GM21423 (cell line): ENCODE measurements at regions not wholly inside any gene's neighbourhood (a gene's known extent, or its start where the extent isn't known, plus 50 kb on each side); places are given as distances from the start of the nearest gene placed in this dataset.

ENCODE experiments used
- ATAC-seq: cut with Tn5 transposase; IDR thresholded peaks from one replicate; pipeline ENCODE4 v1.9.1; 2021; ENCODE audit warnings: mild to moderate bottlenecking, moderate library complexity; ENCODE audit not compliant: unreplicated experiment

DNA sequence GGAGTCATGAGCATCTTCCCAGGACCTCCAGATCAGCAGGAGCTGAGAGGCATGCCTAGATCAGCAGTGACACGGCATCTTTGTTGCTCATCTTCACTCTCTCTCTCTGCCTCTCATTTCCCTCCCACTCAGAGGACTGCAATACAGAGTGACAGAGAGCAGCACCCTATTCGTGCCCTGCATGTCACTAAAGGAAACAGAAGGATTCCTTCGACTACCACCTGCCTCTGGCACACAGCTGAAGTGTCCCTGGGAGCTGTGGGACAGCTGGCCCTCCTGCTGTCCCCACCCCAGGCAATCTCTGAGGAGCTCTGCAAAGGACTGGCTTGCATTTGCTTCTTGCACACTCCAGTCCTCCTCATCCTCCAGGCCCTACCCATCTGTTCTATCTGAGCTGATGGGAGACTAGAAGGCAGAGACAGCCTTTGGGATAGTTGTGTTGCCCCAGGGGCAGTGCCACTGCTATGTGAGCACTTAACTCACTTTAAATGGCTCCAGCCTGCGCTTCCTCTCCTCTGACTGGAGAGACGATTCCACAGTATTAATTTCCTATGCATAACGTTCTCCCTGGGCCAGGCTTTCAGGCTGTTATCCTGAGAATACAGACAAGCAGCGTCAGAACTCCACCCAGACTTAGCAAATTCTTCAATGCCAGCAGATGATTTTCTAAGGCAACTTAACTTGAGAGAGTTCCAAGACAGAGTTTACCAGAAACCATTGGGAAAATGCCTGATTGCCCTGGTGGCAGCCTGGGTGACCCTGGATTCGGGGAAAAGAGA, 167.6 kb upstream of the MAP1B start:
- ATAC-seq, result no peak

DNA sequence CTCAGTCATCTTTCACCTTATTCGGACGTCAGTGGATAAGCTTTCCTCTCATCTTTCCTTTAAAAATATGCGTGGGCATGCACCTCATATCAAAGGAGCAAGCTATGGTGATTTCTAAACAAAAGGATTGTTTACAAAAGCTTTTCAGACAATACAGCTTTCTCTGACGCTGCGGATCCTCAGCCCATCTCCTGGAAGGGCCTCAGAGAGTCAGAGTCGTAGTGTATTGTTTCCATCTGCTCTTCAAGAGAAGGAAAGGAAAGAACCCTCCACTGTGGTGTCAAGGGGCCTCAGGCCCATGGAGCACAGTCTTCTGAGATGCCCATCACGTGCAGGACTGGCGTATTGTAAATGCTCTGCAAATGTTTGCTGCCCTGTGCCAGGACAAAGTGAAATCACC, 163.4 kb upstream of the MAP1B start:
- no peak for ATAC-seq

DNA sequence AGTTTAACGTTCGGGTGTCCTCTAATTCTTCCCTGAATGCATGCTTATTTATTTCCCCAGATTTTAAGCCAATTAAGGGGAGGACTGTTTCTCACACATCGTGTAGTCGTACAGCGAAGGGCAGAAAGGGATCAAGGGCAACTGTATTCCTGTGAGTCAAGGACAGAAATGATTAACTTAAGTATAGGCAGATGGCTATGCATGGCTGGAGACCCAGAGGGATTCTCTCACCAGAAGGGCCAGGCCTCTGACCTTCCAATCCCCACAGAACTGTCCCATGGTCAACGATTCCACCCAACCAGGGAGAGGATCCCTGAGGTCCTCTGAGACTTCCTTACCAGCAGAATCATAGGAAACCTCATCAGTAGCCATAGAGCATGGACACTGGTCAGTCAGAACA, 161.8 kb upstream of the MAP1B start:
- ATAC-seq, result no peak

DNA sequence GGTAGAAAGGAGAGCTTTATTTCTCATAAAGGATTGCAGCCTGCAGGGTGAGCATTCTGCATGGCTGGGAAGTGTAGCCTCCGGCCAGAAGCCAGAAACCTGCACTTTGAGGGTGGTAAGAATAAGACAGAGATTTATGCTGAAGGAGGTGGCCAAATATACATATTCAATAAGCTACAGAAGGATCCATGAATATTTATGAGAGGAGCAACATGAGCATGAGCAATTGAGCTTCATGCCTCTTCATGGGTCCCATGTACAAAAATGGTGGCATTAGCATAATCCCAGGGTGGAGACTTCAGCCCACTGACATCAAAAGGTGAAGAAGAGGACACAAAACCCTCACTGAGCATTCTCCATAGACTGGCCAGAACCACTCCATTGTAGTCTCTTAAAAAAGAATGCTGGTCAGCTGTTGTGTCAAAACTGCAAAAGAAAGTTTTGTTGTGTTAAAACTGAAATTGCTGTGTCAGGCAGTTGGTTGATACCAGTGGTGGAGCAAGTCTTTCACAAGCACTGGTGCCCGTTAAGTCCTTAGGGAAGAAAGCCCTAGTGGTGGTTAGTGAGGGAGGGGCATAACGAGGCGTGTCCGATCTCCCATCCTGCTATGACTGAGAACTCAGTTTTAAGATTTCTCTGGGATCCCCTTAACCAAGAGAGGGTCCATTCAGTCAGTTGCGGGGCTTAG, 160.8 kb upstream of the MAP1B start:
- ATAC-seq, result no peak

DNA sequence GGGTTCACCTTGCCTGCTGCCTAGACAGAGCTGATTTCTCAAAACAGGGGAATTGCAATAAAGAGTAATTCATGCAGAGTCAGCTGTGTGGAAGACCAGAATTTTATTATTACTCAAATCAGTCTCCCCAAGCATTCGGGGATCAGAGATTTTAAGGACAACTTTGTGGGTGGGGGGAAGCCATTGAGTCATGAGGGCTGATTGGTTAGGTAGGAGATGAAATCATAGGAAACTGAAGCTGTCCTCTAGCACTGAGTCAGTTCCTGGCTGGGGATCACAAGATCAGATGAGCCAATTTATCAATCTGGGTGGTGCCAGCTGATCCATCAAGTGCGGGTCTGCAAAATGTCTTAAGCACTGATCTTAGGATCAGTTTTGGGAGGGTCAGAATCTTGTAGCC, 159.1 kb upstream of the MAP1B start:
- no peak for ATAC-seq

DNA sequence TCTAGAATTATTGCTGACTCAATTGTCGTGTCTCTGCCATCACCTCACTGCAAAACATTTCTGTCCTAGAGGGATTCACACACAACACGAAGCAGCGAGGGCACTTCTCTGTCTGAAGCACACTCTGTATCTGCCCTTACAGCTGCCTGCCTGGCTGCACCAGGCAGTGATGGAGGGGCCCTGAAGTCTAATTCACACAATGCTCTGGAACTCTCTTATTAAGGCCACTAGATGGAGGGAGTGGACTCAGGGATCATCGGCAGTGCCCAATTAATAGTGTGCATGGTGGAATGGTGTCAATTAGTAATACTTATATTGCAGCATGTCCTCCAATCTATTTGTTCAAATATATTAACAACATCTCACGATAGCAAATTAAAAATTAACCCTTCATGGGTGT, 157.5 kb upstream of the MAP1B start:
- ATAC-seq, result no peak

DNA sequence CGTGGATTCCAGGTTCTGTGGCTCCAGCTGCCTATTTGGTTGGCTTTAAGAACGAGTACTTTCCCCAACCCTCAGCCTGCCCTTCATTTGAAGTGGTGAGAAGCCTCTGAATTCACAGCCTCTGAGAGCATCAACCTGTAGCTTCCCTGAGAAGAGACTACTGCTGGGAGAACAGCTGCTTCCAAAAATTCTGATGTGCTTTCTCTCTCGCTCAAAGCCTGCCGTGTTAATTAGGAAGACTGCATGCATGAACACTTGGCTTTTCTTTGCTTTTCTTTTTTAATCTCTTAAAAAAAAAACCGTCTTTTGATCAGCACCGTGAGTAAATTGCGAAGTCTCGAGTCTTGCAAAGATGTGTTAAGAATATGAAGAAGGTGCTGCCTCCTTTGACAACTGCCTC, 153.4 kb upstream of the MAP1B start:
- ATAC-seq, result no peak

DNA sequence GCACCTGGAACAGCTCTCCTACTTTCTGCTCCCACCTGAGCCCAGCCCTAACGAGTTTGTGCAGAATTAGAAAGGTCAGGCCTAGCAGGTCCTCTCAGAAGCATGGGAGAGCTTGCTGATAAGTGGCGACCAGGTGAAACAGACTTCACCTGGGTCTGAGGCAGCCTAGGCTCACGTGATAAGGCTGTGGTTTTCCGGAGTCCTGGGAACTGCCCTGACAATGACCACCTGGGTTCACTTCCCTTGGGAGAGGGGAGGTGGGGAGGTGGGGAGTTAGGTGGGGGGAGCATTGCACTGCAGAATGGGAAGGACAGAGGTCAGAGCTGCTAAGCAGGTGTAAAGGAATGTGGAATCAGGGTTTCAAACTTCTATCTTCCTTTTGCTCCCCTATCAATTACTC, 152.9 kb upstream of the MAP1B start:
- ATAC-seq, result no peak

DNA sequence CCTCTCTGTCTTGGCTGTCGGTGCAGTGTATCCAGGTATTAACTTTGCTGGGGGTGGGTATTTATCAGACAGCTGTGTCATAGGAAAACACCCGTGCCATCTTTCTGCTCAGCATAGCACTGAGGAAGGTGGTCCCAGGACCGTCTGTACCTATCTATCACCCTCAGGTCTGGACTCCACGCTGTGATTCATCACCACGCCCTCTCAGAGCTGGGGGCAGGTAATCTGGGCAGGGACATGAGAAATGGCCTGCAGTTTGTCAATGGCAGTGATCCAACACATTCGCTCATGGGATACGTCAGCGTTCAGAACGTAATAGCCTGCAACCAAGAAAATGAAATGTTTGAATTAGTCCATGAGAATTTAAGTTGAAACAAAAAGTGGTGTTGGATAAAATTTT, 151.6 kb upstream of the MAP1B start:
- no peak for ATAC-seq

DNA sequence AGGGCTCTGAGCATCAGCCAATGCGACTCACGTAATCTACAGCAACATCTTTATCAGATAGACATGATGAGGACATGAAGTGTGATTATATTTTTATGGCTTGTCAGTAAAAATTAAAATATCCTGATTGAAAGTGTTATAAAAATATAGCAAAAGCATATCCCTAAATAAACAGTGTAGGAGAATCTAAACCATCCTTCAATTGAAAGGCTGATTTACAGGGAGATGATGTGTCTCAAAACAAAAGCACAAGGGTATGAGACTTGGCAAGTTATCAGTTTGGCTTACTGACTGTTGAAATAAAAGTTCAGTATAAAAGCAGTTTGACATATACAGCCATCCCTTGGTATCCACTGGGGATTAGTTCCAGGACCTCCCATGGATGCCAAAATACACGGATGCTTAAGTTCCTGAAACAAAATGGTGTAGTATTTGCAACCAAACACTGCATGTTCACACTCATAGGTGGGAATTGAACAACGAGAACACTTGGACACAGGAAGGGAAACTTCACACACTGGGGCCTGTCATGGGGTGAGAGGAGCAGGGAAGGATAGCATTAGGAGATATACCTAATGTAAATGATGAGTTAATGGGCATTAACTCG, 149.9 kb upstream of the MAP1B start:
- ATAC-seq, result no peak

DNA sequence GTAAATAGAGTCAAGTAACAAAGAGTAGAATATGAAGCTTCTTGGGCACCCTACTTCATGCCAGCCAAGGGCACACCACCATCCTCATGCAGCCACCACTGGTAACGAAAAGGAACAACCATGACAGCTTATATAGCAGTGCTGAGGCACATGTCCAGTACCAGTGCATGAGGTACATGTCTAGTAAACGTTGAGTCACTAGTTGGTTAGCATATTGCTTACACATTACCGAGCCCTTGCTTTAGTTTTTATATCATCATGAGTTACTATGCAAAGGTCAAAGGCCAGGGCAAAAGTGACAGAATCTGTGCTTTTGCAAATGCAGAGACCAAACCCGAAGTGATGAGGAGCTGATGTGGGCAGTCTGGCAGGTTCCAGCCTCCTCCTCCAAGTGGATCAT, 147.1 kb upstream of the MAP1B start:
- no peak for ATAC-seq

DNA sequence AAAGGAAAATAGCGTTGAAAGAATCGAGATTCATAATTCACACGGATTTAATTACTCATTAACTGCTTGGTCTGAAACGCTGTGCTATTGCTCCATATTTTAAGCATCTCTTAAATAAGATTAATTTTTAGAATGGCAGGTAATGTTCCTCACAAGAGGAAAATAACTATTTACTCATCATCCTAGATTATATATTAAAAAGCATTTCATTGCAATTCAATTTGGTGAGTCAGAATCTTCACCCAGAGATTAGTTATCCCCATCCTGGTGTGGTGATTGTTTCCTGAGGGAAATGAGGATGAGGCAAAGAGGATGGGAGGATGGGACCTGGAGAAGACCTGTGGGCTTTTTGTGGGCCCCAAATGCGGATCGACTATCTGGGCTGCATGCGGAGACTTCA, 145.5 kb upstream of the MAP1B start:
- ATAC-seq, result no peak

DNA sequence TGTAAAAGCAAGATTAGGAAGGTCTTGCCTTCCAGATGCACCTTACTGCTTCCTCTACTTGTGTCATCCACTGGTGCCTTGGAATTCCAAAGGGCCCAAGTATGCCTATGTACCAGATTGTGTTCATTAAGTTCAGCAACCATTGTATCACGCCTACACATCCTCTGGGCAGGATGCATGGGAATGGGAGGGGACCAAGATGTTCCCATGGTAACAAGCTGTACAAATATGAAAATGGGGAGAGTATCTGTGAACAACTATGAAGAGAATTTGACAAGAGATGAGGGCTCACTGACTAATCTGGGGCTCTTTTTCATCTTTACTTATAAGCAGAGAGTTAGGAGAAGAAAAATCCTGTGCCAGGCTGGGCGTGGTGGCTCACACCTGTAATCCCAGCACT, 137.8 kb upstream of the MAP1B start:
- no peak for ATAC-seq

DNA sequence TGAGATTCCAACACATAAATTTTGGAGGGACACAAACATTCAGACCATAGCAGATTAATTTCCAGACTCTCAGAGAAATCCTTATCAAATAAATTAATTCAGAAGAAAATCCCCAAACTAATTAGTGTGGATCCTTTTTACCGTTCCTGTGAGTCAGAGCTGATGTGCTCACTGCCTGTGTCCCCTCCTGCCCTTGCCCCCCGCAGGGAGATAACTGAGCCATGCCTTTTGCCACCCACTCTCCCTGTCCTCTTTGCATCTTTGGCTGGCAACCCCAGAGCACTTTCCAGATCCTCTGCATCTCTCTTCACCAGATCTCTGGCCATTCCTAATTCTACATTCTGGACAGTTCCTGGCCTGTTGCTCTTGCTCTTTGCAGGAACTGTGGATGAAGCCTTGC, 135.4 kb upstream of the MAP1B start:
- no peak for ATAC-seq

DNA sequence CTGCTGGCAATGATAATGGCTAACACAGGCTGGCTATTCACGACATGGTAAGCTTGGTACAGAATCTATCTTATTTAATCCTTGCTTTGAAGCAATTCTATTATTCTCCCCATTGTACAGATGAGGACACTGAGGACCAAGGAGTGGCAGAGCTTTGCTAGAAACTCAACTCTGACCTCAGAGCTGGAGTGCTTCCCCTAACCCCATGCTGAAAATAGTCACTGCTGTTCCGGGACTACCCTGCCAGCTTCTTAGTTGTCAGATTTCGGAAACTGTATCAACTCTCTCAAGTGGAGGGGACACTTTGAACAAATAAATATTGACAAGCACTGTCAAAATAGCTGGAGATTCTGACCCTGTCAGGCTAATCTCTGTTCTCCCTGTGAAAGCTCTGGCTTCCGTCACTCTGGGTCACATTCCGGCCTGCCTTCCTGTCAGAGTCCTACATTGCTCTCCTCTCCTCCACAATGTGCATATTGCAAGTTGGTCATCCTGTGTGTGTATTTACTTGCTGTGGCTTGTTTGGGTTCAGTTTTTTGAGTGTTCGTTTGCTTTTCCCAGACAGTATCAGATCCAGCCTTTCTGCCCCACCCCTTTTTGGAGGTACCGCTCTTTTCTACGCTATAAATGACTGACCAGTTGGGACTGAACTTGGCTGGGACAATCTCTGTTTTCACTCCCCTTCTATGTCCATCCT, 134.3 kb upstream of the MAP1B start:
- ATAC-seq, result no peak

DNA sequence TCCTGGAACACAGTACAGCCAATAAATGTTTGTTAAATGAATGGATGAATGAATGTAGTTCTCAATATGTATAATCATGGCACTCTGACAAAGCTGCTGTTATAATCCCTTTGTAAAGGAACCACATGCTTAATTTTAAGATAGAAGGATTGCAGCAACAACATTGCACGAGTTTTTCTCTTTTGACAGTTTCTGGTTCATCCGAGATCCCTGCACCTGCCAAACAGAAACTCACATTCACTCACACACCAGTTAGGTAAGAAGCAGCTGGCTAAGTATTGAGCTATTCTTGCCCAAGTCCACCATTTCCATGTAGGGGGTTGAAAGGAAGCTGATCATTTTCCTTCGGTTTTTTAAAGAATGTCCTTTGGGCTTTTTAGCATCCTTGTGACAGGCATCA, 133.7 kb upstream of the MAP1B start:
- no peak for ATAC-seq

DNA sequence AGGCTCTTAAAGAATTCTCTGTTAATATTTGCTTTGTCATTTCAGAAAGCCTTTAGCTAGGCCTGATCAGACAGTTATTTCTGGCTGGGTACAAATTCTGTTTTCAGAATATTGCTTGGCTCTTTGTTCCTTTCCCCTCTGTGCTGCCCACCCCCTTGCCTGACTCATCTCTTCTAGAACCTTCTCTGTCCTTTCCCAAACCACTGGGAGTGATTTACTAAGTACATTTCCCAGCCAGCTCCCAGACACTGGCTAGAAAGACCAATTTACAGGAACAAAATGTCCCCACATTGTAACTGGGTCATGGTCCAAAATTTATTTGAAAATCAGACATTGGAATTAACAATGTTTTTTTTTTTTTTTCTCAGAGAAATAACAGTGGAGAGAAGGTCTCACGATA, 133.1 kb upstream of the MAP1B start:
- ATAC-seq, result no peak

DNA sequence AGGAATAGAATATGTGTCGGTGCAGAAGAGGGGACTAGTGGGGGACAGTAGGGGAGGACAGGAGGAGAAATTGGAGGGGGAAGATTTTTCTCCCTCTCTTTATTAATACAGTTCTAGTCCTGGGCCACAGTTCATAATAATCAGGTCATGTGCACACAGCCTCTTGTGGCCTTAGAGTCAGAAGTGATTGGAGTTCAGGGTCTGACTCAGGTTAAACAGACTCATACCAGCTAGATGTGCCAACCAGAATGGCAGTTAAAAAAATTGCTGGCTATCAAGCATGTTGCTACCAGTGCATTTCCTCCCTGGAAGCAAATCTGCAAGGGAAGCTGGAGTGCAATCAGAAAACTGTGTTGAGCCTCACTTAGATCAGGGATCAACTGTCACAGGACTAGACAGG, 132.7 kb upstream of the MAP1B start:
- ATAC-seq, result no peak

DNA sequence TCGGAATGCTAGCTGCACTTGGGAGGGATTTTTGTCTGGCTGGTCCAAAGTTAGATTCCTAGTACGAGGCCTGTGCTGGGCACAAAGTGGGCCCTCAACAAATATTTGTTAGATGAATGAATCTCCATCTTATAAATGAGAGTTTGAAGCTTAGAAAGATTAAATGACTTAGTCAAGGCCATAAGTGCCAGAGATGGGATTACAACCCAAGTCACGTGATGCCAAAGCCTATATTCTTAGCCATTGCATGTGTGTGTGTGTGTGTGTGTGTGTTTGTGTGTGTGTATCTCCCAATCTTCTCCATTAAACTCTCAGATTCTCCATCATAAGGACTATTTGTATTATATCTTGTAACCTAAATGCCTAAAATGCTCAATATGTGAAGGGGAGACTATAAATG, 130.8 kb upstream of the MAP1B start:
- ATAC-seq, result no peak

DNA sequence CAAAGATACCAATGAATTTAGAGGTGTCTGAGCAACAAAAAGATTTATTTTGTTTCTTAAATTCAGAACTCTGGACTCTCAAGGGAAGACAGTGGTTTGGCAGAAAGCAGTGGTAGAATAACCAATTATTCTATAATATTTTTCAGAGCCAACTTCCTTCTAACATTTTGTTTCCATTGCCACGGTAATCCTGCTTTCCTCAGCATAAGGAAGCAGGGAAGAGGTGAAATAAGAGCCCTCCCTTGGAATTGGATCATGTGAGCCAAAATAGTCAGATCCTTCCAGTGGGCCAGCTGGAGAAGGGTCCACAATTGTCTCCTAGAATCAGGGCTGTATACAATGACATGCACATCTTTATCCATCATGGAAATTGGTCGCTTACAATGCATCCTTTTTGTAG, 130.0 kb upstream of the MAP1B start:
- no peak for ATAC-seq

DNA sequence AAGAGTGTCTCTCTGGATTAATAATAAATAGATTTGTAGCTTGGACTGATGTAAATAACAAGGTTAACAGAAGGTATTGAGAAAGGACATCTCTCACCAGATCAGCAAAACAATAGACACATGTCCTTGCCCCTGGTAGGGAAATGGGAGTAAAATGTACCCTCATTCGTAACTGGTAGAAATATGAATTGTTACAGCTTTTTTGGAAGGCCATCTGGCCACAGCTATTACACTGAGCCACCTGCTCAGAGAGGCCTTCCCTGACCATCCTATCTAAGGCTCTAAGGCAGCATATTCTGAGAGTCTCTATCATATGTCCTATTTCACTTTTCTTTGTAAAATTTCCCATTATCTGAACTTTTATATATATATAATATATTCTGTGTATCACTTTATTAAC, 129.1 kb upstream of the MAP1B start:
- no peak for ATAC-seq
